ENCODE measurements at regions not wholly inside any gene's neighbourhood (a gene's known extent, or its start where the extent isn't known, plus 50 kb on each side); places are given as distances from the start of the nearest gene placed in this dataset.

- intact Hi-C loops (cut with micrococcal nuclease; ENCODE audit: unreplicated experiment): no loop called here
- CTCF ChIA-PET: interaction anchor here (0.6 to 1.3 kb wide), 3 partner anchors 18 to 46 kb away, joined by 3 to 4 read pairs (median 3); no protein-coding TSS in a partner anchor
- Mint-ChIP-seq H3K9me3 (ENCODE audit: low read depth, unreplicated experiment) (no peaks in the 10 kb centered on the region), H3K36me3 (ENCODE audit: insufficient read depth, unreplicated experiment) (peaks cover 8% of the 10 kb centered on the region), H3K4me3 (ENCODE audit: low read depth, unreplicated experiment) (peak overlapping the region; percentile 27), H3K27ac (ENCODE audit: unreplicated experiment) (peak overlapping the region; percentile 57), H3K27me3 (ENCODE audit: unreplicated experiment) (no peaks in the 10 kb centered on the region), H3K4me1 (ENCODE audit: low read depth, unreplicated experiment) (peaks cover 64% of the 10 kb centered on the region)
- peak; percentile 80 for DNase-seq
- BruUV-seq (replicated peaks): no TSS peak
- no peak for TF ChIP-seq CTCF (IDR thresholded peaks at IDR 0.05; ENCODE audit: unreplicated experiment)
These were observed 178.2 kb downstream of the ANAPC1 start for GRCh38 chr2:111705711-111706336.

GRCh38 chr2:111706481-111707001 lies 177.5 kb downstream of the ANAPC1 start:
- H3K27me3 Mint-ChIP-seq (ENCODE audit: unreplicated experiment): no peaks in the 10 kb centered on the region
- no peak for DNase-seq
- intact Hi-C loops (cut with micrococcal nuclease; ENCODE audit: unreplicated experiment): no loop called here
- H3K27ac Mint-ChIP-seq (ENCODE audit: unreplicated experiment): no peak overlapping the region
- no peak for TF ChIP-seq CTCF (IDR thresholded peaks at IDR 0.05; ENCODE audit: unreplicated experiment)
- H3K4me3 Mint-ChIP-seq (ENCODE audit: low read depth, unreplicated experiment): no peak overlapping the region
- no TSS peak for BruUV-seq (replicated peaks)
- CTCF ChIA-PET: interaction anchor here (0.6 to 1.3 kb wide), 3 partner anchors 19 to 47 kb away, joined by 3 to 4 read pairs (median 3); no protein-coding TSS in a partner anchor
- H3K36me3 Mint-ChIP-seq (ENCODE audit: insufficient read depth, unreplicated experiment): peaks cover 2% of the 10 kb centered on the region
- H3K4me1 Mint-ChIP-seq (ENCODE audit: low read depth, unreplicated experiment): peaks cover 58% of the 10 kb centered on the region
- no peaks in the 10 kb centered on the region for H3K9me3 Mint-ChIP-seq (ENCODE audit: low read depth, unreplicated experiment)

GRCh38 chr2:111707700-111708099 lies 176.3 kb downstream of the ANAPC1 start:
- Mint-ChIP-seq H3K27ac (ENCODE audit: unreplicated experiment) (no peak overlapping the region), H3K4me3 (ENCODE audit: low read depth, unreplicated experiment) (no peak overlapping the region), H3K4me1 (ENCODE audit: low read depth, unreplicated experiment) (peaks cover 47% of the 10 kb centered on the region), H3K36me3 (ENCODE audit: insufficient read depth, unreplicated experiment) (no peaks in the 10 kb centered on the region), H3K9me3 (ENCODE audit: low read depth, unreplicated experiment) (peaks cover 3% of the 10 kb centered on the region), H3K27me3 (ENCODE audit: unreplicated experiment) (no peaks in the 10 kb centered on the region)
- CTCF ChIA-PET: no interaction called here
- intact Hi-C loops (cut with micrococcal nuclease; ENCODE audit: unreplicated experiment): no loop called here
- no peak for DNase-seq
- TF ChIP-seq CTCF (IDR thresholded peaks at IDR 0.05; ENCODE audit: unreplicated experiment): no peak
- no TSS peak for BruUV-seq (replicated peaks)

GRCh38 chr2:111708476-111709180 lies 175.4 kb downstream of the ANAPC1 start:
- H3K27ac Mint-ChIP-seq (ENCODE audit: unreplicated experiment): no peak overlapping the region
- CTCF ChIA-PET: no interaction called here
- no peak for DNase-seq
- no peak overlapping the region for H3K4me3 Mint-ChIP-seq (ENCODE audit: low read depth, unreplicated experiment)
- H3K36me3 Mint-ChIP-seq (ENCODE audit: insufficient read depth, unreplicated experiment): no peaks in the 10 kb centered on the region
- H3K9me3 Mint-ChIP-seq (ENCODE audit: low read depth, unreplicated experiment): peaks cover 3% of the 10 kb centered on the region
- peaks cover 38% of the 10 kb centered on the region for H3K4me1 Mint-ChIP-seq (ENCODE audit: low read depth, unreplicated experiment)
- no TSS peak for BruUV-seq (replicated peaks)
- H3K27me3 Mint-ChIP-seq (ENCODE audit: unreplicated experiment): no peaks in the 10 kb centered on the region
- no peak for TF ChIP-seq CTCF (IDR thresholded peaks at IDR 0.05; ENCODE audit: unreplicated experiment)
- intact Hi-C loops (cut with micrococcal nuclease; ENCODE audit: unreplicated experiment): no loop called here
